H9 (cell line): ENCODE measurements at regions not wholly inside any gene's neighbourhood (a gene's known extent, or its start where the extent isn't known, plus 50 kb on each side); places are given as distances from the start of the nearest gene placed in this dataset.

ENCODE experiments used
- DNase-seq: peaks from one replicate; pipeline ENCODE4 v3.0.0-alpha.2; 2017
- H2AFZ ChIP-seq: one replicate; pipeline ENCODE4 v1.6.1; 2013; ENCODE audit warnings: mild to moderate bottlenecking, low read length, control low read depth, moderate library complexity
- H2AK5ac ChIP-seq: 2 replicates; pipeline ENCODE4 v1.6.1; 2013; ENCODE audit warnings: low read length, control low read depth, mixed read lengths; ENCODE audit not compliant: insufficient read length
- H2BK120ac ChIP-seq: one replicate; pipeline ENCODE4 v1.6.1; 2013; ENCODE audit warnings: low read depth, mild to moderate bottlenecking, low read length, control low read depth, inconsistent platforms; ENCODE audit not compliant: poor library complexity, severe bottlenecking
- H2BK12ac ChIP-seq: 2 replicates; pipeline ENCODE4 v1.6.1; 2013; ENCODE audit warnings: low read length, control low read depth, mixed read lengths, low read depth; ENCODE audit not compliant: insufficient read length
- H2BK15ac ChIP-seq: 2 replicates; pipeline ENCODE4 v1.6.1; 2013; ENCODE audit warnings: low read depth, low read length, control low read depth
- H2BK20ac ChIP-seq: one replicate; pipeline ENCODE4 v1.6.1; 2013; ENCODE audit warnings: low read depth, mild to moderate bottlenecking, low read length, control low read depth, inconsistent platforms; ENCODE audit not compliant: poor library complexity, severe bottlenecking
- H2BK5ac ChIP-seq: 2 replicates; pipeline ENCODE4 v1.6.1; 2013; ENCODE audit warnings: low read length, control low read depth, mixed read lengths; ENCODE audit not compliant: insufficient read length
- H3K14ac ChIP-seq: 2 replicates; pipeline ENCODE4 v1.6.1; 2013; ENCODE audit warnings: low read length, control low read depth; ENCODE audit not compliant: insufficient read depth
- H3K18ac ChIP-seq: 2 replicates; pipeline ENCODE4 v1.6.1; 2013; ENCODE audit warnings: low read depth, mild to moderate bottlenecking, mixed read lengths, low read length, control low read depth; ENCODE audit not compliant: insufficient read length
- H3K23ac ChIP-seq: 2 replicates; pipeline ENCODE4 v1.6.1; 2013; ENCODE audit warnings: low read length, control low read depth, mixed read lengths, low read depth; ENCODE audit not compliant: insufficient read length
- H3K23me2 ChIP-seq: 2 replicates; pipeline ENCODE4 v1.6.1; 2013; ENCODE audit warnings: low read depth, mild to moderate bottlenecking, mixed read lengths, low read length, control low read depth; ENCODE audit not compliant: insufficient read length, poor library complexity, severe bottlenecking
- H3K27ac ChIP-seq: 2 replicates; pipeline ENCODE4 v1.5.1; 2013; ENCODE audit warnings: low read length, control low read depth, mixed read lengths, low read depth; ENCODE audit not compliant: insufficient read length
- H3K27me3 ChIP-seq: 2 replicates; pipeline ENCODE4 v1.6.1; 2013; ENCODE audit warnings: low read length, control low read depth, inconsistent platforms; ENCODE audit not compliant: insufficient read depth
- H3K4ac ChIP-seq: 2 replicates; pipeline ENCODE4 v1.6.1; 2013; ENCODE audit warnings: low read depth, mild to moderate bottlenecking, control low read depth, inconsistent platforms, low read length, moderate library complexity
- H3K4me1 ChIP-seq: 2 replicates; pipeline ENCODE4 v1.6.1; 2013; ENCODE audit warnings: low read length, control low read depth, inconsistent platforms; ENCODE audit not compliant: insufficient read depth
- H3K4me2 ChIP-seq: 2 replicates; pipeline ENCODE4 v1.6.1; 2013; ENCODE audit warnings: low read length, control low read depth, mixed read lengths; ENCODE audit not compliant: insufficient read length, insufficient read depth
- H3K56ac ChIP-seq: 2 replicates; pipeline ENCODE4 v1.6.1; 2013; ENCODE audit warnings: low read depth, mild to moderate bottlenecking, mixed read lengths, low read length, control low read depth; ENCODE audit not compliant: insufficient read length
- H3K79me1 ChIP-seq: 2 replicates; pipeline ENCODE4 v1.6.1; 2013; ENCODE audit warnings: low read depth, mild to moderate bottlenecking, moderate library complexity, low read length, control low read depth, inconsistent platforms; ENCODE audit not compliant: insufficient read depth, poor library complexity, severe bottlenecking
- H3K79me2 ChIP-seq: 2 replicates; pipeline ENCODE4 v1.6.1; 2013; ENCODE audit warnings: low read length, control low read depth, inconsistent platforms; ENCODE audit not compliant: insufficient read depth
- H3K9ac ChIP-seq: 2 replicates; pipeline ENCODE4 v1.6.1; 2013; ENCODE audit warnings: low read length, control low read depth, mixed read lengths; ENCODE audit not compliant: insufficient read length; ENCODE audit errors: extremely low read depth
- H3K9me3 ChIP-seq: one replicate; pipeline ENCODE4 v1.6.1; 2013; ENCODE audit warnings: low read depth, low read length, inconsistent platforms; ENCODE audit not compliant: control insufficient read depth
- H3T11ph ChIP-seq: one replicate; pipeline ENCODE4 v1.6.1; 2013; ENCODE audit warnings: mild to moderate bottlenecking, low read length, control low read depth, inconsistent platforms
- H4K20me1 ChIP-seq: one replicate; pipeline ENCODE4 v1.6.1; 2013; ENCODE audit not compliant: control insufficient read depth, insufficient read length, insufficient read depth
- H4K5ac ChIP-seq: 2 replicates; pipeline ENCODE4 v1.6.1; 2013; ENCODE audit warnings: low read depth, mild to moderate bottlenecking, mixed read lengths, low read length, control low read depth; ENCODE audit not compliant: insufficient read length
- H4K8ac ChIP-seq: replicated peaks from 2 replicates; pipeline ENCODE4 v1.6.1; 2013; ENCODE audit warnings: low read length, control low read depth, mixed read lengths, low read depth; ENCODE audit not compliant: insufficient read length
- H4K91ac ChIP-seq: 2 replicates; pipeline ENCODE4 v1.6.1; 2013; ENCODE audit warnings: low read depth, mild to moderate bottlenecking, moderate library complexity, mixed read lengths, low read length, control low read depth; ENCODE audit not compliant: insufficient read length
- H3K27ac Mint-ChIP-seq, 3 experiments: 2 replicates in 2 of 3; 3 replicates in 1 of 3; pipeline ENCODE4 v1.8.0; 2020 to 2021; ENCODE audit warnings: mixed read lengths in 3 of 3, mild to moderate bottlenecking in 1 of 3, moderate library complexity in 1 of 3
- H3K27me3 Mint-ChIP-seq: 2 replicates; pipeline ENCODE4 v1.8.0; 2021; ENCODE audit warnings: low read depth, mild to moderate bottlenecking, moderate library complexity, mixed read lengths
- H3K36me3 Mint-ChIP-seq, 3 experiments: 2 replicates in 2 of 3; 3 replicates in 1 of 3; pipeline ENCODE4 v1.8.0; 2020 to 2021; ENCODE audit warnings: low read depth in 3 of 3, mixed read lengths in 3 of 3; ENCODE audit not compliant: insufficient read depth in 1 of 3
- H3K4me1 Mint-ChIP-seq, 2 experiments: 2 replicates each; pipeline ENCODE4 v1.8.0; 2020; ENCODE audit warnings: mixed read lengths in 2 of 2
- H3K4me3 Mint-ChIP-seq, 2 experiments: 2 replicates in 1 of 2; 3 replicates in 1 of 2; pipeline ENCODE4 v1.8.0; 2020 to 2021; ENCODE audit warnings: mild to moderate bottlenecking in 2 of 2, mixed read lengths in 2 of 2, moderate library complexity in 1 of 2
- H3K9me3 Mint-ChIP-seq, 2 experiments: 2 replicates in 1 of 2; 3 replicates in 1 of 2; pipeline ENCODE4 v1.8.0; 2020; ENCODE audit warnings: mild to moderate bottlenecking in 2 of 2, mixed read lengths in 2 of 2, moderate library complexity in 1 of 2
- CTCF ChIP-seq: fragments of 200-600 bp; sonication (generic); conservative IDR thresholded peaks from 3 replicates; pipeline ENCODE4 v1.8.0; 2021; ENCODE audit warnings: antibody characterized with exemption, mild to moderate bottlenecking
- WGBS: extraction: QIAGEN DNeasy Blood & Tissue Kit; methylation state at CpG from one replicate; pipeline ENCODE4 v1.1.7; 2013; ENCODE audit warnings: missing lambda C conversion rate, low lambda C conversion rate, mixed read lengths; ENCODE audit not compliant: insufficient read length; ENCODE audit errors: extremely low coverage; 5-methylcytosine and 5-hydroxymethylcytosine counted together

GRCh38 chr1:98101364-98101763 is 180.5 kb upstream of the DPYD start:
- Histone ChIP-seq H3T11ph (no peak overlapping the region), H2BK12ac (no peak overlapping the region), H4K5ac (no peak overlapping the region), H2BK15ac (no peak overlapping the region), H2AK5ac (no peak overlapping the region), H4K91ac (no peak overlapping the region), H3K27me3 (no peaks in the 10 kb centered on the region), H3K79me2 (no peaks in the 10 kb centered on the region), H2AFZ (no peak overlapping the region), H3K14ac (no peak overlapping the region), H3K79me1 (no peaks in the 10 kb centered on the region), H4K20me1 (no peaks in the 10 kb centered on the region), H2BK20ac (no peak overlapping the region), H2BK5ac (no peak overlapping the region), H3K27ac (no peak overlapping the region), H3K4ac (no peak overlapping the region), H3K9ac (no peak overlapping the region), H2BK120ac (no peak overlapping the region), H3K56ac (no peak overlapping the region), H3K23ac (no peak overlapping the region), H4K8ac (no peak overlapping the region), H3K9me3 (no peaks in the 10 kb centered on the region), H3K4me1 (no peaks in the 10 kb centered on the region), H3K18ac (no peak overlapping the region), H3K4me2 (no peak overlapping the region), H3K23me2 (no peaks in the 10 kb centered on the region)
- DNase-seq, result no peak
- WGBS, result 100% methylated on average over 1 of the region's 2 CpGs
- Mint-ChIP-seq H3K4me1 (peaks cover 6% of the 10 kb centered on the region in 2 experiments), H3K27me3 (no peaks in the 10 kb centered on the region), H3K4me3 (no peak overlapping the region), H3K36me3 (peaks cover 0 to 5% (median 0%) of the 10 kb centered on the region in 3 experiments; a peak in 1 of 7 replicates), H3K27ac (no peak overlapping the region), H3K9me3 (peaks cover 0 to 3% of the 10 kb centered on the region in 2 experiments; a peak in 2 of 5 replicates)
- no peak for TF ChIP-seq CTCF
